H1 (cell line): ENCODE measurements at regions not wholly inside any gene's neighbourhood (a gene's known extent, or its start where the extent isn't known, plus 50 kb on each side); places are given as distances from the start of the nearest gene placed in this dataset.

Experiments used
- CTCF ChIA-PET: fragments of 300-600 bp; sonication (Branson Sonifier 250); formaldehyde crosslinking; loops from one replicate; lab custom pipeline; 2021; ENCODE audit not compliant: partially characterized antibody; lab: Charles Lee
- POLR2A ChIA-PET: fragments of 300-600 bp; sonication (Branson Sonifier 250); formaldehyde crosslinking; loops from one replicate; lab custom pipeline; 2021; ENCODE audit warnings: inconsistent platforms; ENCODE audit not compliant: partially characterized antibody; lab: Charles Lee
- DNase-seq, 2 experiments: peaks; one replicate each; pipeline versions ENCODE4 v3.0.0 to v3.0.0-alpha.2; 2010 to 2022; ENCODE audit warnings: low spot score in 2 of 2, low read depth in 1 of 2, mixed read lengths in 1 of 2
- FAIRE-seq: peaks from 2 replicates; lab custom pipeline; 2011; peaks lifted over from hg19 to GRCh38; lab: Jason Lieb, UNC
- H2AFZ ChIP-seq: 2 replicates; pipeline ENCODE4 v1.8.1; 2012; ENCODE audit warnings: low read length, inconsistent platforms
- H2AK5ac ChIP-seq: 2 replicates; pipeline ENCODE4 v1.6.1; 2013; ENCODE audit warnings: low read depth, low read length
- H2BK120ac ChIP-seq: replicated peaks from 2 replicates; pipeline ENCODE3; 2013; ENCODE audit warnings: low read depth, low read length, inconsistent platforms
- H2BK12ac ChIP-seq: 2 replicates; pipeline ENCODE4 v1.6.1; 2013; ENCODE audit warnings: low read depth, low read length
- H2BK15ac ChIP-seq: 2 replicates; pipeline ENCODE4 v1.6.1; 2013; ENCODE audit warnings: low read length
- H2BK20ac ChIP-seq: 2 replicates; pipeline ENCODE4 v1.6.1; 2013; ENCODE audit warnings: low read length
- H2BK5ac ChIP-seq: 2 replicates; pipeline ENCODE4 v1.6.1; 2013; ENCODE audit warnings: low read depth, low read length
- H3K14ac ChIP-seq: 2 replicates; pipeline ENCODE4 v1.6.1; 2013; ENCODE audit warnings: inconsistent platforms; ENCODE audit not compliant: insufficient read length
- H3K18ac ChIP-seq: 2 replicates; pipeline ENCODE4 v1.6.1; 2013; ENCODE audit warnings: low read length; ENCODE audit errors: extremely low read depth
- H3K23ac ChIP-seq: 2 replicates; pipeline ENCODE4 v1.6.1; 2013; ENCODE audit warnings: inconsistent platforms; ENCODE audit not compliant: insufficient read length
- H3K23me2 ChIP-seq: 2 replicates; pipeline ENCODE4 v1.6.1; 2013; ENCODE audit warnings: low read depth, low read length
- H3K27ac ChIP-seq: 2 replicates; pipeline ENCODE4 v1.6.1; 2011; ENCODE audit warnings: low read depth, low read length, inconsistent platforms
- H3K27me3 ChIP-seq, 4 experiments: replicated peaks in 1 of 4; 1 replicate in 1 of 4; 2 replicates in 3 of 4; pipeline versions ENCODE4 v1.6.1 to v1.8.1; 2011 to 2013; ENCODE audit warnings: low read length in 3 of 4, mild to moderate bottlenecking in 3 of 4, inconsistent platforms in 2 of 4, mixed read lengths in 2 of 4, moderate library complexity in 1 of 4; ENCODE audit not compliant: control insufficient read depth in 3 of 4, insufficient read depth in 3 of 4; ENCODE audit errors: extremely low read depth in 1 of 4
- H3K36me3 ChIP-seq, 4 experiments: 2 replicates each; pipeline versions ENCODE4 v1.6.1 to v1.8.1; 2011 to 2013; ENCODE audit warnings: mild to moderate bottlenecking in 4 of 4, low read length in 3 of 4, moderate library complexity in 2 of 4, control low read depth in 1 of 4, inconsistent platforms in 1 of 4; ENCODE audit not compliant: insufficient read depth in 4 of 4, control insufficient read depth in 2 of 4
- H3K4ac ChIP-seq: replicated peaks from 2 replicates; pipeline ENCODE3; 2013; ENCODE audit warnings: low read length, low read depth, mixed read lengths, inconsistent platforms; ENCODE audit not compliant: insufficient read length
- H3K4me1 ChIP-seq, 4 experiments: replicated peaks in 1 of 4; 1 replicate in 1 of 4; 2 replicates in 3 of 4; pipeline versions ENCODE4 v1.6.1 to v1.8.1; 2011 to 2013; ENCODE audit warnings: low read length in 3 of 4, inconsistent platforms in 2 of 4, mixed read lengths in 1 of 4; ENCODE audit not compliant: insufficient read depth in 4 of 4, control insufficient read depth in 3 of 4
- H3K4me2 ChIP-seq, 2 experiments: 2 replicates each; pipeline versions ENCODE4 v1.6.1 to v1.8.1; 2011 to 2013; ENCODE audit warnings: low read depth in 2 of 2, low read length in 2 of 2, control low read depth in 1 of 2, inconsistent platforms in 1 of 2, mild to moderate bottlenecking in 1 of 2; ENCODE audit not compliant: insufficient read depth in 1 of 2
- H3K4me3 ChIP-seq, 4 experiments: fragments of 200-600, 300-600 bp in 1 of 4; sonication (generic), shearing (Covaris generic), sonication (Bioruptor Twin) in 1 of 4; 2 replicates each; pipeline versions ENCODE4 v1.5.1 to v1.8.1; 2011 to 2016; ENCODE audit warnings: low read length in 4 of 4, low read depth in 3 of 4, control low read depth in 2 of 4, inconsistent platforms in 2 of 4, mild to moderate bottlenecking in 2 of 4, mixed read lengths in 1 of 4, moderate library complexity in 1 of 4; ENCODE audit not compliant: insufficient read depth in 2 of 4; ENCODE audit errors: extremely low read depth in 1 of 4
- H3K56ac ChIP-seq: replicated peaks from 2 replicates; pipeline ENCODE3; 2013; ENCODE audit warnings: low read depth, mild to moderate bottlenecking, mixed read lengths, low read length, inconsistent platforms; ENCODE audit not compliant: insufficient read length
- H3K79me1 ChIP-seq: 2 replicates; pipeline ENCODE4 v1.6.1; 2013; ENCODE audit warnings: low read depth, low read length, control low read depth
- H3K79me2 ChIP-seq, 2 experiments: 2 replicates each; pipeline versions ENCODE4 v1.6.1 to v1.8.1; 2012 to 2013; ENCODE audit warnings: low read length in 2 of 2, mild to moderate bottlenecking in 2 of 2, inconsistent platforms in 1 of 2; ENCODE audit not compliant: insufficient read depth in 2 of 2, control insufficient read depth in 1 of 2
- H3K9ac ChIP-seq, 4 experiments: replicated peaks in 1 of 4; 1 replicate in 1 of 4; 2 replicates in 3 of 4; pipeline versions ENCODE4 v1.6.1 to v1.8.1; 2011 to 2013; ENCODE audit warnings: low read depth in 3 of 4, low read length in 3 of 4, control low read depth in 2 of 4, mild to moderate bottlenecking in 2 of 4, moderate library complexity in 2 of 4, inconsistent platforms in 1 of 4; ENCODE audit errors: extremely low read depth in 1 of 4
- H3K9me3 ChIP-seq, 2 experiments: 2 replicates each; pipeline versions ENCODE4 v1.6.1 to v1.8.1; 2012 to 2013; ENCODE audit warnings: mild to moderate bottlenecking in 2 of 2, moderate library complexity in 2 of 2, control low read depth in 1 of 2, inconsistent platforms in 1 of 2, low read depth in 1 of 2, low read length in 1 of 2, mixed read lengths in 1 of 2; ENCODE audit not compliant: insufficient read depth in 2 of 2
- H4K20me1 ChIP-seq, 2 experiments: replicated peaks in 1 of 2; 2 replicates each; pipeline versions ENCODE3 to v1.8.1; 2011 to 2013; ENCODE audit warnings: inconsistent platforms in 2 of 2, low read length in 2 of 2, mild to moderate bottlenecking in 1 of 2; ENCODE audit not compliant: insufficient read depth in 2 of 2, control insufficient read depth in 1 of 2
- H4K5ac ChIP-seq: 2 replicates; pipeline ENCODE4 v1.6.1; 2013; ENCODE audit warnings: low read length, low read depth, mixed read lengths, inconsistent platforms; ENCODE audit not compliant: insufficient read length
- H4K8ac ChIP-seq: 2 replicates; pipeline ENCODE4 v1.8.0; 2013; ENCODE audit warnings: mild to moderate bottlenecking, moderate library complexity, low read length, inconsistent platforms; ENCODE audit not compliant: insufficient read depth; ENCODE audit errors: extremely low read depth
- H4K91ac ChIP-seq: replicated peaks from 2 replicates; pipeline ENCODE3; 2013; ENCODE audit warnings: low read length, mixed read lengths, inconsistent platforms; ENCODE audit not compliant: insufficient read length
- ATF2 ChIP-seq: IDR thresholded peaks from 2 replicates; pipeline ENCODE4 v1.6.1; 2012; ENCODE audit warnings: low read length, inconsistent platforms
- ATF3 ChIP-seq: IDR thresholded peaks from 2 replicates; pipeline ENCODE4 v1.6.1; 2011; ENCODE audit warnings: low read depth, mild to moderate bottlenecking, low read length; ENCODE audit not compliant: insufficient read depth
- CEBPB ChIP-seq: IDR thresholded peaks from 2 replicates; pipeline ENCODE4 v1.6.1; 2012; ENCODE audit warnings: low read depth, low read length
- CHD1 ChIP-seq: IDR thresholded peaks from 2 replicates; pipeline ENCODE4 v1.6.1; 2012; ENCODE audit warnings: low read depth, low read length, improper control_type of control experiment
- KDM5A ChIP-seq: fragments of 200-600 bp; IDR thresholded peaks from 2 replicates; pipeline ENCODE4 v1.7.1; 2012; ENCODE audit warnings: mild to moderate bottlenecking, low read length, inconsistent platforms, mixed read lengths
- POLR2A ChIP-seq, 2 experiments: IDR thresholded peaks; 1 replicate in 1 of 2; 2 replicates in 1 of 2; pipeline ENCODE4 v1.6.1; 2011; ENCODE audit warnings: low read depth in 2 of 2, low read length in 2 of 2, mild to moderate bottlenecking in 2 of 2; ENCODE audit errors: control extremely low read depth in 1 of 2
- RBBP5 ChIP-seq: IDR thresholded peaks from 2 replicates; pipeline ENCODE4 v1.7.1; 2012; ENCODE audit warnings: low read depth, mild to moderate bottlenecking, inconsistent platforms, low read length, moderate library complexity, borderline replicate concordance
- RFX5 ChIP-seq: IDR thresholded peaks from 2 replicates; pipeline ENCODE4 v1.6.1; 2011; ENCODE audit warnings: low read depth, low read length, improper control_type of control experiment, borderline replicate concordance
- RNF2 ChIP-seq: fragments of 200-900, 300-1000 bp; sonication (generic); IDR thresholded peaks from 2 replicates; pipeline ENCODE4 v1.7.1; 2016; ENCODE audit warnings: borderline replicate concordance, low read depth, mild to moderate bottlenecking, antibody characterized with exemption, low read length; ENCODE audit not compliant: poor library complexity, severe bottlenecking; ENCODE audit errors: missing control alignments
- SIRT6 ChIP-seq: IDR thresholded peaks from one replicate; pipeline ENCODE4 v1.7.1; 2012; ENCODE audit warnings: low read length, inconsistent platforms
- TAF1 ChIP-seq: IDR thresholded peaks from 2 replicates; pipeline ENCODE4 v1.6.1; 2011; ENCODE audit warnings: mild to moderate bottlenecking, low read depth, low read length
- TEAD4 ChIP-seq: IDR thresholded peaks from 2 replicates; pipeline ENCODE4 v1.6.1; 2012; ENCODE audit warnings: low read depth, low read length, inconsistent platforms, mixed read lengths
- WGBS, 2 experiments: shearing (Covaris generic) in 1 of 2; methylation state at CpG; one replicate each; pipeline versions ENCODE4 v1.1.6 to v1.1.7; 2013 to 2015; ENCODE audit warnings: low lambda C conversion rate in 2 of 2, mixed read lengths in 2 of 2, inconsistent platforms in 1 of 2, low coverage in 1 of 2, missing lambda C conversion rate in 1 of 2; ENCODE audit not compliant: insufficient replicate concordance in 2 of 2, insufficient coverage in 1 of 2, insufficient read length in 1 of 2; ENCODE audit errors: extremely low coverage in 1 of 2, missing lambda C conversion rate in 1 of 2; 5-methylcytosine and 5-hydroxymethylcytosine counted together
- TF ChIP-seq, protein P1 (sequence below): IDR thresholded peaks from 2 replicates; pipeline ENCODE4 v1.6.1; 2012; ENCODE audit warnings: inconsistent platforms

DNA sequence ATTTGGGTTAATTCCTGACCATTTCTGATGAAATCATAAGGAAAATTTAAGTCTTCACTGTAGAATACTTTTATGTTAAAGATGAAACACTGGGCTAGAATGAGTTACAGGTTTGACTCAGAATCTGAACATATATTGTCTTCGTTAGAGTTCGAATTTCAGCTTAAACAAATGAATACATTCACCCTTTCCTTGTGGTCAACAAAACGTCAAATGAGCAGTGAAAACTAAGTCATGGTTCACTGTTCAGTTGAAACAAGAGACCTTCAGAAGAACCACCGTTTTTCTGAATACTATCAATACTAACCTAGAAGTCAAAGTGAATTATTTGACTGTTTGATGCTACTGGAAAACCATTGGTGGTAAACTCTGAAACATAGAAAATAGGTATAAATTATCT is 235.2 kb upstream of the ZWINT start:
- WGBS, 2 experiments, result 75% methylated on average over 4 of the region's 4 CpGs; no CpG with 5 or more reads in 1 of the 2 experiments
- Histone ChIP-seq H3K36me3 (no peaks in the 10 kb centered on the region), H2BK120ac (no peak overlapping the region), H3K18ac (no peak overlapping the region), H4K91ac (no peak overlapping the region), H3K4me2 (no peak overlapping the region), H3K4ac (no peak overlapping the region), H2AK5ac (no peak overlapping the region), H2BK12ac (no peak overlapping the region), H4K20me1 (no peaks in the 10 kb centered on the region), H3K27me3 (no peaks in the 10 kb centered on the region), H3K4me1 (no peaks in the 10 kb centered on the region), H4K5ac (no peak overlapping the region), H3K23ac (no peak overlapping the region), H3K9ac (no peak overlapping the region), H3K79me2 (no peaks in the 10 kb centered on the region), H3K9me3 (no peaks in the 10 kb centered on the region), H3K4me3 (no peak overlapping the region), H4K8ac (no peak overlapping the region), H2BK15ac (no peak overlapping the region), H3K27ac (no peak overlapping the region), H2BK20ac (no peak overlapping the region), H2BK5ac (no peak overlapping the region), H3K79me1 (no peaks in the 10 kb centered on the region), H3K23me2 (no peaks in the 10 kb centered on the region), H3K14ac (no peak overlapping the region), H3K56ac (no peak overlapping the region), H2AFZ (no peak overlapping the region)
- CTCF ChIA-PET, result interaction anchor here (0.7 kb wide), 1 partner anchor 229 kb away, joined by 4 read pairs; no protein-coding TSS in a partner anchor
- FAIRE-seq (no peak), DNase-seq (no peak)
- POLR2A ChIA-PET, result no interaction called here
- TF ChIP-seq RNF2 (no peak), ATF2 (no peak), POLR2A (IDR thresholded peaks at IDR 0.05; ENCODE audit: control extremely low read depth in 1 of 2, low read depth in 2 of 2, low read length in 2 of 2) (no peak), TAF1 (no peak), RFX5 (no peak), CEBPB (no peak), TEAD4 (no peak), ATF3 (no peak), CHD1 (no peak), RBBP5 (no peak), KDM5A (no peak), SIRT6 (no peak)
- TF ChIP-seq, protein P1, sequence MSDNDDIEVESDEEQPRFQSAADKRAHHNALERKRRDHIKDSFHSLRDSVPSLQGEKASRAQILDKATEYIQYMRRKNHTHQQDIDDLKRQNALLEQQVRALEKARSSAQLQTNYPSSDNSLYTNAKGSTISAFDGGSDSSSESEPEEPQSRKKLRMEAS, result no peak
